Body of pancreas (tissue), 4 donors: ENCODE measurements at regions not wholly inside any gene's neighbourhood (a gene's known extent, or its start where the extent isn't known, plus 50 kb on each side); places are given as distances from the start of the nearest gene placed in this dataset.

ENCODE experiments used
- CTCF ChIP-seq, 7 experiments: fragments of 450-650 bp in 4 of 7; fragments of 200-600 bp in 3 of 7; sonication (generic) in 3 of 7; IDR thresholded peaks; one replicate each; pipeline ENCODE4 v1.5.1; 2016 to 2019; ENCODE audit warnings: antibody characterized with exemption in 7 of 7
- POLR2A ChIP-seq, 3 donors: fragments of 450-650 bp; IDR thresholded peaks; one replicate each; pipeline ENCODE4 v1.6.1; 2016; ENCODE audit warnings: antibody characterized with exemption in 3 of 3, mild to moderate bottlenecking in 2 of 3

- TF ChIP-seq POLR2A (IDR thresholded peaks at IDR 0.05), result no peak
- no peak for TF ChIP-seq CTCF (IDR thresholded peaks at IDR 0.05)
These were observed 203.0 kb downstream of the TGFB2 start for GRCh38 chr1:218547957-218548730.
